ENCODE measurements at regions not wholly inside any gene's neighbourhood (a gene's known extent, or its start where the extent isn't known, plus 50 kb on each side); places are given as distances from the start of the nearest gene placed in this dataset.

- no peak for TF ChIP-seq EZH2phosphoT487 (IDR thresholded peaks at IDR 0.05; ENCODE audit: borderline replicate concordance, low read length)
- no peak for TF ChIP-seq CTCF (IDR thresholded peaks at IDR 0.05; ENCODE audit: low read depth, low read length, poor library complexity, severe bottlenecking)
Measured at GRCh38 chr22:47748957-47749356, 986.5 kb downstream of the TBC1D22A start.

GRCh38 chr22:47748271-47748670, 985.8 kb downstream of the TBC1D22A start:
- Histone ChIP-seq H3K4me3 (ENCODE audit: low read length) (no peak overlapping the region), H3K9me2 (replicated peaks; ENCODE audit: control insufficient read depth, low read length) (no peaks in the 10 kb centered on the region), H3K27me3 (ENCODE audit: control insufficient read depth, low read length) (0 out of 2 replicates have a peak, but pooled peaks cover 3% of the 10 kb centered on the region), H3K9me3 (ENCODE audit: control insufficient read depth, insufficient read depth, low read length) (no peaks in the 10 kb centered on the region), H3K27ac (ENCODE audit: low read depth, low read length) (no peak overlapping the region), H3K36me3 (ENCODE audit: control insufficient read depth, low read length) (no peaks in the 10 kb centered on the region), H3K79me2 (ENCODE audit: control insufficient read depth, low read length) (no peaks in the 10 kb centered on the region), H3K4me1 (ENCODE audit: control insufficient read depth, low read length) (no peaks in the 10 kb centered on the region), H3K4me2 (ENCODE audit: low read length) (no peak overlapping the region), H4K20me1 (ENCODE audit: control insufficient read depth, insufficient read depth, low read depth, low read length) (no peaks in the 10 kb centered on the region), H3F3A (ENCODE audit: control insufficient read depth, insufficient read depth) (no peaks in the 10 kb centered on the region)
- TF ChIP-seq CTCF (IDR thresholded peaks at IDR 0.05; ENCODE audit: low read depth, low read length, poor library complexity, severe bottlenecking) (no peak), EZH2phosphoT487 (IDR thresholded peaks at IDR 0.05; ENCODE audit: borderline replicate concordance, low read length) (no peak)

More at GRCh38 chr22:47748957-47749356, 986.5 kb downstream of the TBC1D22A start:
- Histone ChIP-seq H3K79me2 (ENCODE audit: control insufficient read depth, low read length) (no peaks in the 10 kb centered on the region), H3K36me3 (ENCODE audit: control insufficient read depth, low read length) (no peaks in the 10 kb centered on the region), H3K4me1 (ENCODE audit: control insufficient read depth, low read length) (no peaks in the 10 kb centered on the region), H3K27ac (ENCODE audit: low read depth, low read length) (no peak overlapping the region), H3K4me2 (ENCODE audit: low read length) (no peak overlapping the region), H3K4me3 (ENCODE audit: low read length) (no peak overlapping the region), H3K27me3 (ENCODE audit: control insufficient read depth, low read length) (0 out of 2 replicates have a peak, but pooled peaks cover 3% of the 10 kb centered on the region), H3F3A (ENCODE audit: control insufficient read depth, insufficient read depth) (no peaks in the 10 kb centered on the region), H3K9me3 (ENCODE audit: control insufficient read depth, insufficient read depth, low read length) (no peaks in the 10 kb centered on the region), H4K20me1 (ENCODE audit: control insufficient read depth, insufficient read depth, low read depth, low read length) (no peaks in the 10 kb centered on the region), H3K9me2 (replicated peaks; ENCODE audit: control insufficient read depth, low read length) (no peaks in the 10 kb centered on the region)

- Histone ChIP-seq H3K79me2 (ENCODE audit: control insufficient read depth, low read length) (no peaks in the 10 kb centered on the region), H3F3A (ENCODE audit: control insufficient read depth, insufficient read depth) (no peaks in the 10 kb centered on the region), H3K36me3 (ENCODE audit: control insufficient read depth, low read length) (no peaks in the 10 kb centered on the region), H3K4me3 (ENCODE audit: low read length) (no peak overlapping the region), H3K4me1 (ENCODE audit: control insufficient read depth, low read length) (no peaks in the 10 kb centered on the region), H3K27ac (ENCODE audit: low read depth, low read length) (no peak overlapping the region), H3K9me3 (ENCODE audit: control insufficient read depth, insufficient read depth, low read length) (no peaks in the 10 kb centered on the region), H4K20me1 (ENCODE audit: control insufficient read depth, insufficient read depth, low read depth, low read length) (no peaks in the 10 kb centered on the region), H3K4me2 (ENCODE audit: low read length) (no peak overlapping the region), H3K27me3 (ENCODE audit: control insufficient read depth, low read length) (no peaks in the 10 kb centered on the region), H3K9me2 (replicated peaks; ENCODE audit: control insufficient read depth, low read length) (no peaks in the 10 kb centered on the region)
- TF ChIP-seq CTCF (IDR thresholded peaks at IDR 0.05; ENCODE audit: low read depth, low read length, poor library complexity, severe bottlenecking) (no peak), EZH2phosphoT487 (IDR thresholded peaks at IDR 0.05; ENCODE audit: borderline replicate concordance, low read length) (no peak)
Measured at GRCh38 chr22:47740109-47740805, 977.8 kb downstream of the TBC1D22A start.
